ENCODE measurements at regions not wholly inside any gene's neighbourhood (a gene's known extent, or its start where the extent isn't known, plus 50 kb on each side); places are given as distances from the start of the nearest gene placed in this dataset.

GRCh38 chr18:68376926-68377325 is 338.0 kb downstream of the TMX3 start:
- no peak for DNase-seq (ENCODE audit: low read depth)

GRCh38 chr18:68362907-68363306 is 352.0 kb downstream of the TMX3 start:
- no peak for DNase-seq (ENCODE audit: low read depth)

- no peak for DNase-seq (ENCODE audit: low read depth)
These were observed 359.3 kb downstream of the TMX3 start for GRCh38 chr18:68355637-68356036.

- no peak for DNase-seq (ENCODE audit: low read depth)
These were observed 360.7 kb downstream of the TMX3 start for GRCh38 chr18:68354176-68354575.

GRCh38 chr18:68342039-68342659 is 372.8 kb downstream of the TMX3 start:
- DNase-seq (ENCODE audit: low read depth) = no peak

GRCh38 chr18:68340606-68341005 is 374.3 kb downstream of the TMX3 start:
- DNase-seq (ENCODE audit: low read depth) = no peak

GRCh38 chr18:68330658-68331057 is 384.2 kb downstream of the TMX3 start:
- DNase-seq (ENCODE audit: low read depth) = no peak

DNA sequence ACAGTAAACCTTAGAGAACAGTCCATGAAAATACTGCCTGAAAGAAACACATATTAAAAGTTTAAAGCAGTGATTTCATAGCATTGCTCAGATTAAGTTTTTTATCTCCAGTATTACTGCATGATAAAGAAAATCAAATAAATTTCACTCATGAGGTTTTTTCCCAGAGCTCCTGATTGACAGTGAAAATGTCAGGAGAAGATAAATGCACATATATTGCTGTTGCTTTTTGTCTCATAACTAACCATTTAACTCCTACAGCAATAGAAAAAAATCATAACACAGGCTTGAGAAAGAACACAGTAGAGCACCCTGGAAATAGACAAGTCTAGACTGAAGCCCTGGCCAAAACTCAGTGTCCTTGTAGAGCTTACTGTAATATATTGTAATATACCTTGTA is 391.0 kb downstream of the TMX3 start:
- DNase-seq (ENCODE audit: low read depth) = no peak

DNA sequence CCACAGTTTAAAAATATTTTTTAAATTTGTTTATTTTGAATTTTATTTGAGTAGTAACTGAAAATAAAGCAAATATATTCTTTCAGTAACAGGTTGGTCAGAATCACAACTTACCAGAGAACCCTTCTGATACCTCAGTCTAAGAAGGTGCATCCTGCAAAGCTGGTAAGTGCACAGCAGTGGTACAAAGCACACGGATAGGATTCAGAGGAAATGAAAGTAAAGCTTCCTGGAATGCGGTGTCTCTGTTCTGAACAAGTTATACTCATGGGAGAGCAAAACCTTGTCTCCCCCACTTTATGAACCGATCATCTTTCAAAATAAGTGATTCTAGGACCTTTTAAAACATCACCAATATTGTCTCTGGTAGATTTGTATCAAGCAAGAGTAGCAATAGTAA is 398.3 kb downstream of the TMX3 start:
- peak; percentile 46 for DNase-seq (ENCODE audit: low read depth)

- peak; percentile 27 for DNase-seq (ENCODE audit: low read depth)
These were observed 400.5 kb downstream of the TMX3 start for GRCh38 chr18:68314403-68314802.

- DNase-seq (ENCODE audit: low read depth) = no peak
These were observed 413.5 kb downstream of the TMX3 start for GRCh38 chr18:68301441-68301840.

- DNase-seq (ENCODE audit: low read depth) = peak; percentile 10
These were observed 415.0 kb downstream of the TMX3 start for GRCh38 chr18:68299906-68300305.

GRCh38 chr18:68298330-68298729 is 416.6 kb downstream of the TMX3 start:
- DNase-seq (ENCODE audit: low read depth) = no peak

DNA sequence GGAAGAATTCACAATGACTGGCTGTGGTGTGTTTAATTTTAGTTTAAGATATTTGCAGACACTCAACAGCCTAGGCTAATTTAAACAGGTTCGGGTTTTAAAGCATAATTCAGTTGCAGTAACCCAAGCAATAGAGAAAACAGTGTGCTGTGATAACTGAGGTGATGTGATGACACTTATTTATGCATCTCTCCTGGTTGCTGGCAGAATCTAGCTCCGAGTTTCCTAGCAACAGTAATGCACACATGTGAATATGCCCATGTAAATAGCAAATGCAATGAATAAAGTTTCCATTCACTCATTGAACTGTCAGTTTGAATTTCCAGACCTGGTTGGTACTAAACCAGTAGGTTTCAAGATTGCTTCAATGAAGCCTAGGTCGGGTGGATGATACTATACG is 426.5 kb downstream of the TMX3 start:
- no peak for DNase-seq (ENCODE audit: low read depth)

DNA sequence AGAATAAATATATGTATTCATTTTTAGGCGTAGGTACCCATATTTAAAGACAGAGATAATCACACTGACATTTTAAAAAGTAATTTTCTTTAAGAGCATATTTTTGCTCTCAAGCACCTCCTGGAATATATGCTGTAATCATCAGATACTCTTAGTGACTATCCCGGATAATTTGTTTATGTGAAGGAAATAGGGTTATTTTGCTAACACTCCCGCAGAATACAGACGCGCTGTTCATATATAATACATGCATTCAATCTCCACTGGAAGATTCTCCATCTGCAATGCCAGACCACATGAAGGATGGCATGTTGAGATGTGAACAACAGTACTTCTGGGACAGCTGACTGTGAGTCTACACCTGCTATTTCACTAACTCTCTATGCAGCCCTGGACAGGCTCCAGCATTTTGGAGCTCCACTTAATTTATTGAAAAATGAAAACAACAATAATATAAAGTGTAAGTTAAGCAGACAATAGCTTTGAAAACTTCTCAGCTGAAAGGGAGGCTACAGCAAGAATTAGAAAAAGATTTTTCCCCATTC is 430.6 kb downstream of the TMX3 start:
- no peak for DNase-seq (ENCODE audit: low read depth)

DNA sequence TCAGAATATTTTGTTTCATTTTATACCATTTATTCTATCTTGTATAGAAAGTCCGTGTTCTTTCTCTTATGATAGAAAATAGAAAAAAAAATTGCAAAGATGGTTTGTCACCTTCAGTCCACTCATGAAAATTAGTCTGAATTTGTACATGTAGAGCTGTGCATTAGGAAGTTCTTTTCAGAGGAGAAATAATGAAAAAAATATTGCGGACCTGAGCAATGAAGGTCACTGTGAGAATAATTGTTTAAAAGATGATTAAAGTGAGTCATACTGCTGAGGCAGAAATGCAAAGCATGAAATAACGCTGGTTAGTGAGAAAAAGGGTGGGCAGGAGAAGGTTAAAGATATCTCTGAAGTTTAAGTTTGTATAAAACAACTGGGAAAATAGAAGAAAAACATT is 431.1 kb downstream of the TMX3 start:
- DNase-seq (ENCODE audit: low read depth) = no peak

- no peak for DNase-seq (ENCODE audit: low read depth)
These were observed 432.7 kb downstream of the TMX3 start for GRCh38 chr18:68282232-68282631.

GRCh38 chr18:68275616-68276015 is 439.3 kb downstream of the TMX3 start:
- peak; percentile 89 for DNase-seq (ENCODE audit: low read depth)

DNA sequence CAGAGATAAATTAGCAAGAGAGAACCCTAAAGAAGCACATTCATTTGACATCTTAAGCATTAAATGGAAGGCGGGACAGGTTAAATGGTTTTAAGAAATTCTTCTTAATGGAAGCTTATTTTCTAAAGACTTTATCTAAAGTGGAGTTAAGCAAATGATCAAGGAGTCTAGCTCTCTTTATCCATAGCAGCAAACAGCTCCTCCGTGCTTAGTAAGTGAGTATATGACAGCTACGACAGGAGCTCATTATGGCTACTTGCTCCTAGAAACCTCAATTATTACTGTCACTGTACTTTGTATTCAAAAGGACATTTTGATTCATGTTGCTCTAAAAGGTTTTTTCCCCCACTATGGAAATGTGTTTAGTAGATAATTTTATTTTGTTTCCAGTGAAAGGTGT is 444.9 kb downstream of the TMX3 start:
- no peak for DNase-seq (ENCODE audit: low read depth)

DNA sequence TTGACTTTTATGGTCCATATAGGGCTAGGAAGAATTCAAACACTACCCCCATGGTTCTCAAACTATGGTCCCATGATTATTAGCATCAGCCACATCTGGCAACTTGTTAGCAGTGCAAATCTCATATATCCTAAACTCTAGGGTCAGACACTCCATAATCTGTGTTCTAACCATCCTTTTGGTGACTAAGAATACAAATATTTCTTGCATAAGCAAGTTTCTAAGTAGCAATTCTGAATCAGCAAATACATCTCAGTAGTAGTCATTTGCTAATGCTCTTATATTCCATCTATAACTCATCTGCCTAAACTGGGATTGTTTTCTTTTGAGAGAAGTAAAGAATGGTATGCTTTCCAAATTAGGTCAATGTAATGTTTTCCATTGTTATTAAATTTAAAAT is 447.3 kb downstream of the TMX3 start:
- DNase-seq (ENCODE audit: low read depth) = peak; percentile 60

- peak; percentile 48 for DNase-seq (ENCODE audit: low read depth)
These were observed 451.4 kb downstream of the TMX3 start for GRCh38 chr18:68263481-68263880.

GRCh38 chr18:68262690-68263294 is 452.1 kb downstream of the TMX3 start:
- DNase-seq (ENCODE audit: low read depth) = peak; percentile 76

DNA sequence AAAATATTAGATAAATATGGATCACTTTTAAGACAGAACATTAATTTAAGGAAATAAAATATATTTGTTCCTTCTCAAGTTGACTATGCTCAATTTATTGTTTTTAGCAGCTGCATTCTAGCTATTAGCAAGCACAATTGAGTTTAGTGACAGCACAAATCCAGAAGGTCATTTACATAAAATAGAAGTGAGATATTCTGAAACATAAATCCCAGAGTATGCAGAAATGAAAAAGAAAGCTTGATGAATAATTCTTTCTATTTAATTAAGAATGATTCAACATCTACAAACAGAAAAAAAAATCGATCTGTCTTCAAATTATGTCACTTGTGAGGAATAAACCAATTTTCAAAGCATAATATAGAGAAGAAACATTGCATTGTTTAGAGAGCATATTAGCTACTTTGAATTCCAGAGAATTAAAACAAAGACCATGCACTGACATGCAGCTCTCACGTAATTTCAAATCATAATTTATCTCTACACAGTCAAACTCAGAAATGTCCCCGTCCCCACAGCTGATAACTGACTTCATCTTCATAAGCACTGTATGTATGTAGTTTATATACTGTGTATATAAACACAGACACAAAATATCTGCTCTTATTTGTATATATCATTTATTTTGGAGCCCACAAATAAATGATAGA is 458.4 kb downstream of the TMX3 start:
- DNase-seq (ENCODE audit: low read depth) = no peak
